ENCODE measurements at regions not wholly inside any gene's neighbourhood (a gene's known extent, or its start where the extent isn't known, plus 50 kb on each side); places are given as distances from the start of the nearest gene placed in this dataset.

GRCh38 chr4:132526652-132527051 lies 622.4 kb upstream of the PCDH10 start (continued):
- TF ChIP-seq DZIP1 (CRISPR knock-in tag; IDR thresholded peaks at IDR 0.05) (no peak), YY1 (IDR thresholded peaks at IDR 0.05; ENCODE audit: insufficient read depth, insufficient replicate concordance, low read depth, low read length) (no peak), GLMP (CRISPR knock-in tag; IDR thresholded peaks at IDR 0.05; ENCODE audit: borderline replicate concordance) (no peak)

- intact Hi-C loops (cut with micrococcal nuclease; ENCODE audit: unreplicated experiment) (no loop called here), in situ Hi-C loops (cut with HindIII; ENCODE audit: extremely low pct_ligation_motif_present, low pct_unique_long_range_greater_than_20kb) (no loop called here)
- DNase-seq (ENCODE audit: low spot score), result no peak
- no peaks in the 10 kb centered on the region for H4K20me1 ChIP-seq (ENCODE audit: insufficient read depth, low read length)
- ChIA-PET POLR2A (no interaction called here), CTCF (ENCODE audit: low intra/inter-chr PET ratio, low total read pairs) (no interaction called here)
- no peaks in the 10 kb centered on the region for H3K36me3 ChIP-seq (replicated peaks in 1 of 2; ENCODE audit: control insufficient read depth in 1 of 2, insufficient read depth in 2 of 2, low read length in 2 of 2)
- no peaks in the 10 kb centered on the region for H3K27me3 ChIP-seq (ENCODE audit: control insufficient read depth in 1 of 2, insufficient read depth in 2 of 2, low read length in 2 of 2)
- H3K4me3 ChIP-seq (replicated peaks in 1 of 3; ENCODE audit: insufficient read depth in 1 of 3, low read depth in 2 of 3, low read length in 3 of 3), result no peak overlapping the region
- no TSS peak for BruUV-seq (replicated peaks)
- no peak for FAIRE-seq
- no peak for ATAC-seq
- 4% methylated on average over 1 of the region's 1 CpG for WGBS (ENCODE audit: low lambda C conversion rate)
- H3K27ac ChIP-seq (ENCODE audit: extremely low read length, insufficient read depth, low read length), result no peak overlapping the region
- no peak overlapping the region for H3K9ac ChIP-seq (ENCODE audit: insufficient read depth, low read depth, low read length)
- H3K4me1 ChIP-seq (ENCODE audit: insufficient read depth, low read length), result no peaks in the 10 kb centered on the region
- no peak overlapping the region for H2AFZ ChIP-seq (ENCODE audit: low read length)
- no peaks in the 10 kb centered on the region for H3K79me2 ChIP-seq (ENCODE audit: insufficient read depth, low read length)
- no peaks in the 10 kb centered on the region for H3K9me3 ChIP-seq (ENCODE audit: low read length)
- H3K4me2 ChIP-seq (ENCODE audit: low read depth, low read length), result no peak overlapping the region
- TF ChIP-seq DMTF1 (CRISPR knock-in tag; IDR thresholded peaks at IDR 0.05) (no peak), TOE1 (CRISPR knock-in tag; IDR thresholded peaks at IDR 0.05) (no peak), HDAC1 (CRISPR knock-in tag; IDR thresholded peaks at IDR 0.05) (no peak), MAFF (IDR thresholded peaks at IDR 0.05; ENCODE audit: low read depth, low read length) (no peak), SP1 (IDR thresholded peaks at IDR 0.05) (no peak), SP1 (CRISPR knock-in tag; IDR thresholded peaks at IDR 0.05) (no peak), TCF12 (IDR thresholded peaks at IDR 0.05) (no peak), TCF12 (CRISPR knock-in tag; IDR thresholded peaks at IDR 0.05) (no peak), TSC22D2 (CRISPR knock-in tag; IDR thresholded peaks at IDR 0.05; ENCODE audit: borderline replicate concordance) (no peak), KLF11 (CRISPR knock-in tag; IDR thresholded peaks at IDR 0.05) (no peak), CHD4 (IDR thresholded peaks at IDR 0.05; ENCODE audit: borderline replicate concordance, low read length) (no peak), LRRFIP1 (CRISPR knock-in tag; conservative IDR thresholded peaks at IDR 0.05) (no peak), ZNF589 (CRISPR knock-in tag; conservative IDR thresholded peaks at IDR 0.05) (no peak), HDAC2 (CRISPR knock-in tag; IDR thresholded peaks at IDR 0.05) (no peak)
Observed at GRCh38 chr4:132527817-132528216, 621.3 kb upstream of the PCDH10 start.

Measured in HepG2 (cell line).